Astrocyte of the cerebellum (primary cell): ENCODE measurements at regions not wholly inside any gene's neighbourhood (a gene's known extent, or its start where the extent isn't known, plus 50 kb on each side); places are given as distances from the start of the nearest gene placed in this dataset.
A peak's percentile ranks its signal among the peaks of the same experiment; 100 is the strongest.

Source experiments
- DNase-seq: peaks from one replicate; pipeline ENCODE4 v3.0.0-alpha.2; 2011; ENCODE audit warnings: low read depth
- H3K4me3 ChIP-seq: 2 replicates; pipeline ENCODE4 v1.5.1; 2011; ENCODE audit warnings: mild to moderate bottlenecking, low read depth, low read length, moderate library complexity
- in situ Hi-C: cut with HindIII; loops from 2 replicates; pipeline ENCODE4 v1.10.0; 2017; ENCODE audit warnings: low sequenced_read_pairs
- TF ChIP-seq, protein P1 (sequence below): IDR thresholded peaks from 2 replicates; pipeline ENCODE4 v1.5.1; 2012; ENCODE audit warnings: low read length, low read depth, moderate library complexity, mild to moderate bottlenecking; ENCODE audit errors: missing control alignments

- TF ChIP-seq, protein P1, sequence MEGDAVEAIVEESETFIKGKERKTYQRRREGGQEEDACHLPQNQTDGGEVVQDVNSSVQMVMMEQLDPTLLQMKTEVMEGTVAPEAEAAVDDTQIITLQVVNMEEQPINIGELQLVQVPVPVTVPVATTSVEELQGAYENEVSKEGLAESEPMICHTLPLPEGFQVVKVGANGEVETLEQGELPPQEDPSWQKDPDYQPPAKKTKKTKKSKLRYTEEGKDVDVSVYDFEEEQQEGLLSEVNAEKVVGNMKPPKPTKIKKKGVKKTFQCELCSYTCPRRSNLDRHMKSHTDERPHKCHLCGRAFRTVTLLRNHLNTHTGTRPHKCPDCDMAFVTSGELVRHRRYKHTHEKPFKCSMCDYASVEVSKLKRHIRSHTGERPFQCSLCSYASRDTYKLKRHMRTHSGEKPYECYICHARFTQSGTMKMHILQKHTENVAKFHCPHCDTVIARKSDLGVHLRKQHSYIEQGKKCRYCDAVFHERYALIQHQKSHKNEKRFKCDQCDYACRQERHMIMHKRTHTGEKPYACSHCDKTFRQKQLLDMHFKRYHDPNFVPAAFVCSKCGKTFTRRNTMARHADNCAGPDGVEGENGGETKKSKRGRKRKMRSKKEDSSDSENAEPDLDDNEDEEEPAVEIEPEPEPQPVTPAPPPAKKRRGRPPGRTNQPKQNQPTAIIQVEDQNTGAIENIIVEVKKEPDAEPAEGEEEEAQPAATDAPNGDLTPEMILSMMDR: no peak
- H3K4me3 ChIP-seq: no peak overlapping the region
- DNase-seq: no peak
- in situ Hi-C loops: no loop called here
Observed at GRCh38 chr6:53446151-53446550, 97.4 kb upstream of the ELOVL5 start.

GRCh38 chr6:53441761-53442160 lies 93.0 kb upstream of the ELOVL5 start:
- no peak for DNase-seq
- H3K4me3 ChIP-seq: no peak overlapping the region
- TF ChIP-seq, protein P1: no peak
- in situ Hi-C loops: no loop called here

- in situ Hi-C loops: no loop called here
- DNase-seq: no peak
- H3K4me3 ChIP-seq: no peak overlapping the region
- TF ChIP-seq, protein P1: no peak
Observed at GRCh38 chr6:53441035-53441493, 92.3 kb upstream of the ELOVL5 start.

DNA sequence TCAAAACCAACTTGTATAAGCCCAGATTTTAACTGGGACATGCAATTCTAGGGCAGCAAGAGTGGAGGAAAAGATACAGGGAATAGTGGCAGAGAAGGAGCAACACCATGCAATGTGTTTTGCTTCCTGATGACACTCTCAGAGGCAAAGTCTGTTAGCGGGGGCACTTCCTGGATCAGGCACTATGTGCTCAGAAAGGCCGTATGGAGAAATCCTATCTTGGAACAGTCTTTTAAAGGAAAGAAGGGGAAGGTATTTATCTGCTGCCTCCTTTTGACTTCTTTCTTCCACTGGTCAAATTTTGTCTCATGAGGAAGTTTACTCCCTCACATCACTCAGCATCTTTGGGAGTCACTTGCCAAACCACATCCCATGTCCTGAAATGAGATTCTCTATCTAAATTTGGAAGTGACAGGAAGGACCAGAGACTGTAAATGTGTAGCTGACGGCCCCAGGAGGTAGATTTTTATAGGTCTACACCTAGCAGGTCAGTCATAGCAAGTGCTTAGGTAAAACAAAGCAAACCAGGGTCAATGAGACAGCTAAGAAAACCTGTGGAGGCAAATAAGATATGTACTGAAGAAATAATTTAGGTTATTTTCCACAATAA lies 91.7 kb upstream of the ELOVL5 start:
- DNase-seq: no peak
- TF ChIP-seq, protein P1: no peak
- H3K4me3 ChIP-seq: no peak overlapping the region
- in situ Hi-C loops: no loop called here

GRCh38 chr6:53439556-53439955 lies 90.8 kb upstream of the ELOVL5 start:
- DNase-seq: no peak
- no peak overlapping the region for H3K4me3 ChIP-seq
- TF ChIP-seq, protein P1: no peak
- in situ Hi-C loops: no loop called here

DNA sequence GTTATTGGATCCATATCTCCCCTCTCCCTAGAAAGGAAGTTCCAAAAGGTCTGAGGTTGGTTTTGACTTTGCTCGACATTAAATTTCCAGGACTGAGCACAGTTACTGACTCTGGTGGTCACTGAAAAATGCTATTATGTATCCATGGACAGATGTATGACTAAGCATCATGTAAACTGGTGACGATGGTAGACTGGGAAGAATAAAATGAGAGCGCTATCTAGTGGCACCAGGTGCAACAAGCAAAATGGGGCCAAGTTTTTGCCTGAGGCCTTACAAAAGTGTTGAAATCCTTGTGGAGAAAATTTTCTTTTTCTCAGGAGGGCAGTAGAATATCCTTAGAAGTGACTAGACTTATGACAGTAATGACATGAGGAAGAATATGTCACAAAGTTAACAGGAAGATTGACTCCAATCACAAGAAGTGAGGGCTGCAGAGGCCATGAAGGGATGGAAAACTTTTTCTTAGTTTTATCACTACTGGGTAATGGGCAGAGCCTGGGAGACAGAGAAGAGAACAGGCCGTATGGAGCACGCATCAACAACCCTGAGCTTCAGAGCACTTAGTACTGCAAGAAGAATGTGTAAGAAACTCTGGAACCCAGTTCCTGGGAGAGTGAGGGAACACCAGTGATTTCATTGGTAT lies 88.9 kb upstream of the ELOVL5 start:
- TF ChIP-seq, protein P1: peak; percentile 81
- DNase-seq: peak; percentile 74
- in situ Hi-C loops: no loop called here
- H3K4me3 ChIP-seq: no peak overlapping the region
